Hepatocyte (in vitro differentiated cells): ENCODE measurements at regions not wholly inside any gene's neighbourhood (a gene's known extent, or its start where the extent isn't known, plus 50 kb on each side); places are given as distances from the start of the nearest gene placed in this dataset.

Experiments
- DNase-seq: peaks from one replicate; pipeline ENCODE4 v3.0.0-alpha.2; 2016; ENCODE audit warnings: low spot score
- H2AFZ ChIP-seq: fragments of 200-600 bp; sonication (generic); 2 replicates; pipeline ENCODE4 v1.6.0; 2016; ENCODE audit warnings: antibody characterized with exemption, mild to moderate bottlenecking
- H3K27ac ChIP-seq: fragments of 200-600 bp; sonication (generic); 2 replicates; pipeline ENCODE4 v1.5.1; 2016; ENCODE audit warnings: mild to moderate bottlenecking
- H3K27me3 ChIP-seq: fragments of 200-600 bp; sonication (generic); 2 replicates; pipeline ENCODE4 v1.6.1; 2016
- H3K36me3 ChIP-seq: fragments of 200-600 bp; sonication (generic); replicated peaks from 2 replicates; pipeline ENCODE4 v1.5.1; 2016; ENCODE audit warnings: low read depth; ENCODE audit not compliant: insufficient read depth
- H3K4me1 ChIP-seq: fragments of 200-600 bp; sonication (generic); 2 replicates; pipeline ENCODE4 v1.5.1; 2016; ENCODE audit warnings: mild to moderate bottlenecking, moderate library complexity; ENCODE audit not compliant: insufficient read depth
- H3K4me2 ChIP-seq: fragments of 200-600 bp; sonication (generic); 2 replicates; pipeline ENCODE4 v1.6.0; 2016
- H3K4me3 ChIP-seq: fragments of 200-600 bp; sonication (generic); 2 replicates; pipeline ENCODE4 v1.5.1; 2016; ENCODE audit warnings: mild to moderate bottlenecking
- H3K79me2 ChIP-seq: fragments of 200-600 bp; sonication (generic); 2 replicates; pipeline ENCODE4 v1.6.0; 2017; ENCODE audit warnings: mild to moderate bottlenecking
- H3K9me2 ChIP-seq: fragments of 200-600 bp; sonication (generic); replicated peaks from 2 replicates; pipeline ENCODE4 v1.6.0; 2017; ENCODE audit warnings: mild to moderate bottlenecking; ENCODE audit not compliant: insufficient read depth
- H3K9me3 ChIP-seq: fragments of 200-600 bp; sonication (generic); 2 replicates; pipeline ENCODE4 v1.5.1; 2016; ENCODE audit warnings: low read depth, mild to moderate bottlenecking
- H4K20me1 ChIP-seq: fragments of 200-600 bp; sonication (generic); 2 replicates; pipeline ENCODE4 v1.6.0; 2016; ENCODE audit warnings: mild to moderate bottlenecking; ENCODE audit not compliant: insufficient read depth, poor library complexity, severe bottlenecking
- EZH2 ChIP-seq: fragments of 200-600 bp; sonication (generic); IDR thresholded peaks from 2 replicates; pipeline ENCODE4 v1.6.1; 2016; ENCODE audit warnings: antibody characterized with exemption, mild to moderate bottlenecking, borderline replicate concordance
- EZH2phosphoT487 ChIP-seq: fragments of 200-600 bp; sonication (generic); IDR thresholded peaks from one replicate; pipeline ENCODE4 v1.6.1; 2018; ENCODE audit warnings: antibody characterized with exemption, mild to moderate bottlenecking, low read depth, moderate library complexity; ENCODE audit not compliant: unreplicated experiment, severe bottlenecking
- WGBS: methylation state at CpG from one replicate; pipeline ENCODE4 v1.1.6; 2016; ENCODE audit warnings: low lambda C conversion rate; ENCODE audit errors: missing lambda C conversion rate; 5-methylcytosine and 5-hydroxymethylcytosine counted together
- TF ChIP-seq, protein P1 (sequence below): fragments of 200-600 bp; sonication (generic); IDR thresholded peaks from 2 replicates; pipeline ENCODE4 v1.5.1; 2016; ENCODE audit warnings: antibody characterized with exemption, mild to moderate bottlenecking; ENCODE audit not compliant: poor library complexity

DNA sequence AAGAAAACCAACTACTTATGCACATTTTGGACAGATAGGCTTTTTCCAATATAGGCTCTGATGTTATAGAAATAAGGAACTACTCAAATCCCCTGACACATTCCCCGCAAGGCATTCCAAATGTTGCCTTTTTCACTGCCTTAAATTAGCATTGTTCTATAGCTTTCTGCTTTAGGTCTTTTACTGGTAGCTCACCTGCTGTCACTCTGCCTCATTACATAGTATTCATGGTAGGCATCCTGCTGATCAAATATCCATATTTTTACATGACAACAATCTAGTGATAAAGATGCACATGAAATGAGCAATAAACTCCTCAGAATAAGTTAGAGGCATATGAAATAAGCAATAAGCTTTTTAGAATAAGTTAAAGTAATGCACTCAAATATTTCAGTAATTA is 542.7 kb downstream of the FAM133A start:
- Histone ChIP-seq H3K27me3 (no peaks in the 10 kb centered on the region), H3K79me2 (no peaks in the 10 kb centered on the region), H3K9me2 (no peaks in the 10 kb centered on the region), H3K4me2 (no peak overlapping the region), H3K9me3 (no peaks in the 10 kb centered on the region), H4K20me1 (no peaks in the 10 kb centered on the region), H3K27ac (no peak overlapping the region), H2AFZ (no peak overlapping the region), H3K4me3 (no peak overlapping the region), H3K36me3 (no peaks in the 10 kb centered on the region), H3K4me1 (no peaks in the 10 kb centered on the region)
- DNase-seq, result no peak
- 52% methylated on average over 1 of the region's 1 CpG for WGBS
- TF ChIP-seq EZH2phosphoT487 (no peak), EZH2 (no peak)
- TF ChIP-seq, protein P1, sequence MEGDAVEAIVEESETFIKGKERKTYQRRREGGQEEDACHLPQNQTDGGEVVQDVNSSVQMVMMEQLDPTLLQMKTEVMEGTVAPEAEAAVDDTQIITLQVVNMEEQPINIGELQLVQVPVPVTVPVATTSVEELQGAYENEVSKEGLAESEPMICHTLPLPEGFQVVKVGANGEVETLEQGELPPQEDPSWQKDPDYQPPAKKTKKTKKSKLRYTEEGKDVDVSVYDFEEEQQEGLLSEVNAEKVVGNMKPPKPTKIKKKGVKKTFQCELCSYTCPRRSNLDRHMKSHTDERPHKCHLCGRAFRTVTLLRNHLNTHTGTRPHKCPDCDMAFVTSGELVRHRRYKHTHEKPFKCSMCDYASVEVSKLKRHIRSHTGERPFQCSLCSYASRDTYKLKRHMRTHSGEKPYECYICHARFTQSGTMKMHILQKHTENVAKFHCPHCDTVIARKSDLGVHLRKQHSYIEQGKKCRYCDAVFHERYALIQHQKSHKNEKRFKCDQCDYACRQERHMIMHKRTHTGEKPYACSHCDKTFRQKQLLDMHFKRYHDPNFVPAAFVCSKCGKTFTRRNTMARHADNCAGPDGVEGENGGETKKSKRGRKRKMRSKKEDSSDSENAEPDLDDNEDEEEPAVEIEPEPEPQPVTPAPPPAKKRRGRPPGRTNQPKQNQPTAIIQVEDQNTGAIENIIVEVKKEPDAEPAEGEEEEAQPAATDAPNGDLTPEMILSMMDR, result no peak

DNA sequence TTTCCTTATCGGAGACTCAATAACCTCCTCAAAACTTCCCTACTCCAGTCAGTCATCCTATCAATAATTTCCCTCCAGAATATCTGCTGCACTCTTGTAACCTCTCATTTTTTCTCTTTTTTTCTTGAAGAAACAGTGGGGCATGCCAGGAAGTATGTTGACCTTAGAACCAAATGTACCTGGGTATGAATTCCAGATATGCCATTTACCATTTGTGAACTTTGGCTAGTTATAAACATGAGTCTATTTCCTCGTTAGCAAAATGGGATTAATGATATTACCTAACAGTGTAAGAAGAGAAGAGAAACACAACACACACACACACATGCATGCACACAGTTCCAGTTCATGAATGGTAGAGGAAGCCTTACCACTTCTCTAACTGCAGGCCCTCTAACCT is 578.2 kb downstream of the FAM133A start:
- Histone ChIP-seq H3K4me2 (no peak overlapping the region), H4K20me1 (no peaks in the 10 kb centered on the region), H3K9me3 (no peaks in the 10 kb centered on the region), H3K36me3 (no peaks in the 10 kb centered on the region), H3K27ac (no peak overlapping the region), H3K79me2 (no peaks in the 10 kb centered on the region), H3K27me3 (no peaks in the 10 kb centered on the region), H3K4me3 (no peak overlapping the region), H3K9me2 (no peaks in the 10 kb centered on the region), H2AFZ (no peak overlapping the region), H3K4me1 (no peaks in the 10 kb centered on the region)
- 88% methylated on average over 2 of the region's 2 CpGs for WGBS
- DNase-seq, result no peak
- TF ChIP-seq, protein P1, result no peak
- TF ChIP-seq EZH2 (no peak), EZH2phosphoT487 (no peak)

DNA sequence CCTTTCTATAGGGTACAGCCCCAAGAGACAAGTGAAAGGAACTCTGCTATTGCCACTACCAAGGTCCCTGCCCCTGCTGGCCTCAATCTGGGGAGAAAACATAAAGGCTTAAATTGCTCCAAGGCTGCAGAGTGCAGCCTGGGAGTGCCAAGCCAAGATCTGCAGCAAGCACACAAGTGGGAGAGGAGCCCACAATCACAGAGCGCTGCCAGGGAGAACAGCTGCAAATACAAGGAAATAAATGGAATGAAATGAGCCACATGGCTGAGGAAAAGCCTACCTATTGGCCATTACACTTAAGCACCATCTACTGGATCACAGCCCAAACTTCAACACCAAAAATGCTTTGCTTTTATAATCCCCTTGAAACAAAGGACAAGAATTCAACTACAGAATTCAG is 582.4 kb downstream of the FAM133A start:
- Histone ChIP-seq H2AFZ (no peak overlapping the region), H3K79me2 (no peaks in the 10 kb centered on the region), H3K27ac (no peak overlapping the region), H3K9me2 (no peaks in the 10 kb centered on the region), H3K4me2 (no peak overlapping the region), H3K9me3 (no peaks in the 10 kb centered on the region), H3K4me3 (no peak overlapping the region), H4K20me1 (no peaks in the 10 kb centered on the region), H3K27me3 (no peaks in the 10 kb centered on the region), H3K4me1 (no peaks in the 10 kb centered on the region), H3K36me3 (no peaks in the 10 kb centered on the region)
- 95% methylated on average over 1 of the region's 1 CpG for WGBS
- TF ChIP-seq EZH2 (no peak), EZH2phosphoT487 (no peak)
- TF ChIP-seq, protein P1, result no peak
- DNase-seq, result no peak

DNA sequence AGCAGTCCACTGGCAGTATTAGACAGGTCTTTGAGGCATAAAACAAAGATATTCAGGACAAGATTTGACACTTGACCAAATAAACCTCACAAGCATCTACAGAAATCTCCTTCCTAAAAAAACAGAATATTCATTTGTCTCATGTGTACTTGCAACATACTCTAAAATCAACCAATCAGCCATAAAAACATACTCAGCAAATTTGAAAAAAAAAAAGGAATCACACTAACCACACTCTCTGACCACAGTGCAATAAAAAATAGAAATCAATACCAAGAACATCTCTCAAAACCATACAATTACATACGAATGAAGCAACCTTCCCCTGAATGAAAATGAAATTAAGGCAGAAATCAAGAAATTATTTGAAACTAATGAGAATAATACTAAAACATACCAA is 591.3 kb downstream of the FAM133A start:
- H3K36me3 ChIP-seq, result no peaks in the 10 kb centered on the region
- TF ChIP-seq EZH2phosphoT487 (no peak), EZH2 (no peak)
- TF ChIP-seq, protein P1, result no peak
- H2AFZ ChIP-seq, result no peak overlapping the region
- no peaks in the 10 kb centered on the region for H3K27me3 ChIP-seq
- H3K9me2 ChIP-seq, result no peaks in the 10 kb centered on the region
- H3K9me3 ChIP-seq, result no peaks in the 10 kb centered on the region
- no peaks in the 10 kb centered on the region for H3K4me1 ChIP-seq
- H3K27ac ChIP-seq, result no peak overlapping the region
- no peaks in the 10 kb centered on the region for H4K20me1 ChIP-seq
- H3K79me2 ChIP-seq, result no peaks in the 10 kb centered on the region
- no peak overlapping the region for H3K4me3 ChIP-seq
- H3K4me2 ChIP-seq, result no peak overlapping the region
- WGBS, result 81% methylated on average over 1 of the region's 1 CpG
- no peak for DNase-seq
